ENCODE measurements at regions not wholly inside any gene's neighbourhood (a gene's known extent, or its start where the extent isn't known, plus 50 kb on each side); places are given as distances from the start of the nearest gene placed in this dataset.

DNA sequence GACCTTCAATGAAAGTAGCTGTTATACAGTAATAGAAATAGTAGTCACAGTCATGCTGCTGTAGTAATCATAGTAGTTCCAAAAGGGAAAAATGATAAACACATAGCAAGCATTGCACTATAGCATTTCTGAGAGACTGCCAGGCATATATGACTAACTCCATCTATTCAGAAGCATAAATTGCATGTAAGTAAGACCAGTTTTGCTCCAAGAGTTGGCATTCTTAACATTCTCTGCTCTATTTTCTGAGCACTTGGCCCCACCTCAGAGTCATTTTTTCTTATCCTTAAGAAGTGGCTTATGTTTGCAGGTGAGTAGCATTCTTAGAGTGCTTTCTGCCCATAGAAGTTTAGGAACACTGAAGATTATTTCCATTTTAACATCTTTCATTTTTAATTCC lies 490.3 kb upstream of the TECRL start:
- TF ChIP-seq L3MBTL2 (conservative IDR thresholded peaks at IDR 0.05) (no peak), CTBP1 (IDR thresholded peaks at IDR 0.05; ENCODE audit: borderline replicate concordance) (no peak), SUZ12 (IDR thresholded peaks at IDR 0.05) (no peak), FOXK2 (IDR thresholded peaks at IDR 0.05) (no peak), ZNF384 (IDR thresholded peaks at IDR 0.05) (no peak)
